ENCODE measurements at regions not wholly inside any gene's neighbourhood (a gene's known extent, or its start where the extent isn't known, plus 50 kb on each side); places are given as distances from the start of the nearest gene placed in this dataset.

- TF ChIP-seq CTCF (IDR thresholded peaks at IDR 0.05; ENCODE audit: borderline replicate concordance, extremely low read depth, low read length, poor library complexity, severe bottlenecking) (no peak), EZH2 (IDR thresholded peaks at IDR 0.05; ENCODE audit: borderline replicate concordance, low read depth, low read length, severe bottlenecking) (no peak)
Measured at GRCh38 chr6:169058634-169059033, 195.0 kb downstream of the THBS2 start.
